ENCODE measurements at regions not wholly inside any gene's neighbourhood (a gene's known extent, or its start where the extent isn't known, plus 50 kb on each side); places are given as distances from the start of the nearest gene placed in this dataset.
"Not testable (repeated sequence)": the region's sequence is repeated elsewhere in the genome, so short reads cannot be mapped to it uniquely, and the experiment has no call there.

GRCh38 chr6:58011954-58012600, 694.6 kb downstream of the PRIM2 start:
- TF ChIP-seq CTCF (IDR thresholded peaks at IDR 0.05; ENCODE audit: low read depth, low read length); EZH2phosphoT487 (IDR thresholded peaks at IDR 0.05; ENCODE audit: low read depth): not testable (repeated sequence)

All from OCI-LY3 (cell line).